GM18858 (cell line): ENCODE measurements at regions not wholly inside any gene's neighbourhood (a gene's known extent, or its start where the extent isn't known, plus 50 kb on each side); places are given as distances from the start of the nearest gene placed in this dataset.

Source experiments
- ATAC-seq: cut with Tn5 transposase; IDR thresholded peaks from one replicate; pipeline ENCODE4 v1.9.1; 2021; ENCODE audit not compliant: unreplicated experiment

GRCh38 chr3:75985432-75985831 lies 200.1 kb upstream of the ZNF717 start:
- ATAC-seq: no peak

- ATAC-seq: no peak
Measured at GRCh38 chr3:76010252-76010651, 224.9 kb upstream of the ZNF717 start.

GRCh38 chr3:76011121-76011520 lies 225.8 kb upstream of the ZNF717 start:
- ATAC-seq: no peak

GRCh38 chr3:76015496-76015895 lies 230.1 kb upstream of the ZNF717 start:
- ATAC-seq: no peak

GRCh38 chr3:76016111-76016510 lies 230.8 kb upstream of the ZNF717 start:
- ATAC-seq: no peak

- ATAC-seq: no peak
Measured at GRCh38 chr3:76016769-76017439, 231.6 kb upstream of the ZNF717 start.

- no peak for ATAC-seq
Measured at GRCh38 chr3:76021376-76021775, 236.0 kb upstream of the ZNF717 start.

GRCh38 chr3:76024640-76025039 lies 239.3 kb upstream of the ZNF717 start:
- no peak for ATAC-seq

- no peak for ATAC-seq
Measured at GRCh38 chr3:76025561-76025960, 240.2 kb upstream of the ZNF717 start.

- ATAC-seq: no peak
Measured at GRCh38 chr3:76026379-76026778, 241.0 kb upstream of the ZNF717 start.

- ATAC-seq: no peak
Measured at GRCh38 chr3:76028774-76029173, 243.4 kb upstream of the ZNF717 start.

GRCh38 chr3:76034649-76035048 lies 249.3 kb upstream of the ZNF717 start:
- ATAC-seq: no peak

GRCh38 chr3:76035117-76035516 lies 249.8 kb upstream of the ZNF717 start:
- ATAC-seq: no peak

- ATAC-seq: no peak
Measured at GRCh38 chr3:76038949-76039348, 253.6 kb upstream of the ZNF717 start.

GRCh38 chr3:76039431-76039830 lies 254.1 kb upstream of the ZNF717 start:
- no peak for ATAC-seq

- no peak for ATAC-seq
Measured at GRCh38 chr3:76040946-76041345, 255.6 kb upstream of the ZNF717 start.

GRCh38 chr3:76043746-76044145 lies 258.4 kb upstream of the ZNF717 start:
- ATAC-seq: no peak

GRCh38 chr3:76044601-76045600 lies 259.6 kb upstream of the ZNF717 start:
- ATAC-seq: no peak

GRCh38 chr3:76047368-76047767 lies 262.0 kb upstream of the ZNF717 start:
- no peak for ATAC-seq

- ATAC-seq: no peak
Measured at GRCh38 chr3:76049776-76050175, 264.4 kb upstream of the ZNF717 start.

- no peak for ATAC-seq
Measured at GRCh38 chr3:76051145-76051544, 265.8 kb upstream of the ZNF717 start.

GRCh38 chr3:76054404-76054803 lies 269.1 kb upstream of the ZNF717 start:
- no peak for ATAC-seq
